Activated T-helper 9 cell treated with anti-CD3 and anti-CD28 coated beads, Interleukin-2, amount 50 U/mL, for 16 hours (primary cell): ENCODE measurements at regions not wholly inside any gene's neighbourhood (a gene's known extent, or its start where the extent isn't known, plus 50 kb on each side); places are given as distances from the start of the nearest gene placed in this dataset.
"Not testable (repeated sequence)": the region's sequence is repeated elsewhere in the genome, so short reads cannot be mapped to it uniquely, and the experiment has no call there.

Source experiments
- DNase-seq: peaks from one replicate; pipeline ENCODE4 v3.0.0-alpha.2; 2020; ENCODE audit warnings: low read depth

- DNase-seq, result no peak
These were observed 161.5 kb upstream of the SALL1 start for GRCh38 chr16:51312363-51313150.

- no peak for DNase-seq
These were observed 159.1 kb upstream of the SALL1 start for GRCh38 chr16:51310159-51310558.

- DNase-seq, result no peak
These were observed 156.0 kb upstream of the SALL1 start for GRCh38 chr16:51306886-51307595.

- DNase-seq, result no peak
These were observed 155.0 kb upstream of the SALL1 start for GRCh38 chr16:51306116-51306515.

- no peak for DNase-seq
These were observed 154.3 kb upstream of the SALL1 start for GRCh38 chr16:51305337-51305736.

GRCh38 chr16:51302042-51302441, 151.0 kb upstream of the SALL1 start:
- no peak for DNase-seq

GRCh38 chr16:51298800-51299199, 147.7 kb upstream of the SALL1 start:
- DNase-seq, result no peak

GRCh38 chr16:51290442-51291285, 139.6 kb upstream of the SALL1 start:
- no peak for DNase-seq

- DNase-seq, result no peak
These were observed 138.3 kb upstream of the SALL1 start for GRCh38 chr16:51289336-51289735.

- DNase-seq, result no peak
These were observed 136.2 kb upstream of the SALL1 start for GRCh38 chr16:51287121-51287755.

GRCh38 chr16:51286272-51286671, 135.2 kb upstream of the SALL1 start:
- no peak for DNase-seq

GRCh38 chr16:51276336-51276735, 125.3 kb upstream of the SALL1 start:
- DNase-seq, result no peak

- DNase-seq, result no peak
These were observed 121.3 kb upstream of the SALL1 start for GRCh38 chr16:51272420-51272819.

- no peak for DNase-seq
These were observed 120.2 kb upstream of the SALL1 start for GRCh38 chr16:51271156-51271701.

GRCh38 chr16:51268237-51268636, 117.2 kb upstream of the SALL1 start:
- no peak for DNase-seq

- DNase-seq, result no peak
These were observed 116.6 kb upstream of the SALL1 start for GRCh38 chr16:51267681-51268080.

GRCh38 chr16:51262428-51262827, 111.4 kb upstream of the SALL1 start:
- no peak for DNase-seq

GRCh38 chr16:51261919-51262318, 110.8 kb upstream of the SALL1 start:
- no peak for DNase-seq

GRCh38 chr16:51255349-51255972, 104.4 kb upstream of the SALL1 start:
- no peak for DNase-seq

GRCh38 chr16:51254390-51254789, 103.3 kb upstream of the SALL1 start:
- DNase-seq, result not testable (repeated sequence)

GRCh38 chr16:51248217-51248616, 97.1 kb upstream of the SALL1 start:
- DNase-seq, result no peak

GRCh38 chr16:51245658-51245995, 94.6 kb upstream of the SALL1 start:
- no peak for DNase-seq
